GM10266 (cell line): ENCODE measurements at regions not wholly inside any gene's neighbourhood (a gene's known extent, or its start where the extent isn't known, plus 50 kb on each side); places are given as distances from the start of the nearest gene placed in this dataset.

Experiments used
- DNase-seq: peaks from one replicate; pipeline ENCODE4 v3.0.0; 2012; ENCODE audit errors: extremely low spot score
- TF ChIP-seq, protein P1 (sequence below): IDR thresholded peaks from 2 replicates; pipeline ENCODE4 v1.5.1; 2012; ENCODE audit warnings: mild to moderate bottlenecking, low read depth; ENCODE audit not compliant: control insufficient read depth, insufficient read depth; ENCODE audit errors: missing control alignments

- no peak for DNase-seq
- TF ChIP-seq, protein P1, sequence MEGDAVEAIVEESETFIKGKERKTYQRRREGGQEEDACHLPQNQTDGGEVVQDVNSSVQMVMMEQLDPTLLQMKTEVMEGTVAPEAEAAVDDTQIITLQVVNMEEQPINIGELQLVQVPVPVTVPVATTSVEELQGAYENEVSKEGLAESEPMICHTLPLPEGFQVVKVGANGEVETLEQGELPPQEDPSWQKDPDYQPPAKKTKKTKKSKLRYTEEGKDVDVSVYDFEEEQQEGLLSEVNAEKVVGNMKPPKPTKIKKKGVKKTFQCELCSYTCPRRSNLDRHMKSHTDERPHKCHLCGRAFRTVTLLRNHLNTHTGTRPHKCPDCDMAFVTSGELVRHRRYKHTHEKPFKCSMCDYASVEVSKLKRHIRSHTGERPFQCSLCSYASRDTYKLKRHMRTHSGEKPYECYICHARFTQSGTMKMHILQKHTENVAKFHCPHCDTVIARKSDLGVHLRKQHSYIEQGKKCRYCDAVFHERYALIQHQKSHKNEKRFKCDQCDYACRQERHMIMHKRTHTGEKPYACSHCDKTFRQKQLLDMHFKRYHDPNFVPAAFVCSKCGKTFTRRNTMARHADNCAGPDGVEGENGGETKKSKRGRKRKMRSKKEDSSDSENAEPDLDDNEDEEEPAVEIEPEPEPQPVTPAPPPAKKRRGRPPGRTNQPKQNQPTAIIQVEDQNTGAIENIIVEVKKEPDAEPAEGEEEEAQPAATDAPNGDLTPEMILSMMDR: no peak
Measured at GRCh38 chr21:38183961-38184360, 72.8 kb upstream of the KCNJ15 start.

DNA sequence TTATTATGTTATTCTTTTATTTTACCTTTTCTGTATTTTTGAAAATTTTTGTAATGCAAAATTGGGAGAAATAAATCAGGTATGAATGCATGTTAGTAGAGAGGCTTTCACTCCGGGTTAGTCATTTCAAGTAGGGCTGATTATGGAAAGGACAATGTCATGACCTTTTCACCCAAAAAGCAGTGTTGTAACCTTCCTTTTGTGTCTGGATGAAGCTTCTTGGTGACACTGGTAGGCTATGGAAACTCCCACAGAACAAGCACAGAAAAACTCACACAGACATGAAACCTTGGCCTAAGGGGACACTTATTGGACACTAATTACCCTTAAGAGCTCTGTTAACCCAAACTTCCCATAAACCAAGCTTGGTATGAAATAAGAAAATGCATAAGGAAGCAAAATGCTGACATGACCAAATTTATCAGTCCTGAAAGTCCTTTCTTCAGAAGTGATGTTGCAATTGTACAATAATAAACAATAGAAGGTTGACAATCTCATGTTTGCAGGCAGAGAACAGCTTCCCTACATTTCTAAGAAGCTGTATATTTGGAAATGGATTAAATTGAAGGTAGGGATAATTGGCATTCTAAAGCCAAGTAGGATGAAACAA is 70.0 kb upstream of the KCNJ15 start:
- DNase-seq: no peak
- TF ChIP-seq, protein P1: no peak

GRCh38 chr21:38188037-38188436 is 68.8 kb upstream of the KCNJ15 start:
- no peak for DNase-seq
- TF ChIP-seq, protein P1: no peak

DNA sequence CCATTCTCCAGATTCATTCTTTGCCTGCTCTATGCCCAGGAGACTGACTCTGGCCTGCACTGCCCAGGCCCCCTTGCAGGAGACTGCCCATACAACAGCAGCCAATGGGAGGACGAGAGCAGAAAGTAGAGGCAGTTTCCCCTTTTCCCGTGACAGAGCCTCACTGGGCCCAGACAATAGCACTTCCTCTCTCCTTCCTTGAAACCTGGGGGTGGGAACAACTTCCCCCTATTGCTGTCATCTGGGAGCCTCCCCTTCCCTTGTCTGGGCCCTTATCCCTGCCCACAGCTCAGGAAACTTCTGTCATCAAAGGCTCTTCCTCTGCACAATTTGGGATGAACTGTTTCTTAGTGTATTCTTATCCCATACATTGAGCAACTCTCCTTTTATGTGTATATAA is 60.8 kb upstream of the KCNJ15 start:
- no peak for DNase-seq
- TF ChIP-seq, protein P1: no peak

DNA sequence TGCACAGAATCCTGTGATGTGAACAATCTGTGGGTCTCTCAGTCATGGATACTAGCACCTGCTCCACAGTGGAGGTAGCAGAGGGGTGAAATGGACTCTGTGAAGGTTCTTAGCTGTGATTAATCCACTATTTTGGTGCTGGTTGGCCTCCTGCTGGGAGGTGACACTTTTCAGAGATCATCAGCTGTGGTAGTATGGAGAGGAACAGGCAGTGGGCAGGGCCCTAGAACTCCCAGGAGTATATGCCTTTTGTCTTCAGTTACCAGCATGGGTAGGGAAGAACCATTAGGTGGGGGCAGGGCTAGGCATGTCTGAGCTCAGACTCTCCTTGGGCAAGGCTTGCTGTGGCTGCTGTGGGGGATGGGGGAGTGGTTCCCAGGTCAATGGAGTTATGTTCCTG is 54.0 kb upstream of the KCNJ15 start:
- TF ChIP-seq, protein P1: no peak

DNA sequence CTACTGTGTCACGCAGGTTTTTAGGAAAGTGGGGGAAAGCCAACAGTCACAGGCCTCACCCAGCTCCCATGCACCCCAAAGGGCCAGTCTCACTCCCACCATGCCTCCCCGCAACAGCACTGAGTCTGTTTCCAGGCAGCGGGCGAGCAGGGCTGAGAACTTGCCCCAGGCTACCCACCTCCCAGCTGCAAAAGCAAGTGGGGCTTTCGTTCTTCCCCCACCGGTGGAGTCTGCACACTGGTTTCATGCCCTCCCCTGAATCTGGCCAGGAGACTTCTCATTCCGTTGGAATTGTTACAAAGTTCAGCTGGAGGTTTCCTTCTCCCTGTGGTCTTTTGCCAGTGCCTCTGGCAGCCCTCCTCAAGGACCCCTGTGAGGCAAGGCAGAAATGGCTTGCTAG is 53.6 kb upstream of the KCNJ15 start:
- TF ChIP-seq, protein P1: no peak
- no peak for DNase-seq

More for the DNA sequence above, 54.0 kb upstream of the KCNJ15 start:
- no peak for DNase-seq

DNA sequence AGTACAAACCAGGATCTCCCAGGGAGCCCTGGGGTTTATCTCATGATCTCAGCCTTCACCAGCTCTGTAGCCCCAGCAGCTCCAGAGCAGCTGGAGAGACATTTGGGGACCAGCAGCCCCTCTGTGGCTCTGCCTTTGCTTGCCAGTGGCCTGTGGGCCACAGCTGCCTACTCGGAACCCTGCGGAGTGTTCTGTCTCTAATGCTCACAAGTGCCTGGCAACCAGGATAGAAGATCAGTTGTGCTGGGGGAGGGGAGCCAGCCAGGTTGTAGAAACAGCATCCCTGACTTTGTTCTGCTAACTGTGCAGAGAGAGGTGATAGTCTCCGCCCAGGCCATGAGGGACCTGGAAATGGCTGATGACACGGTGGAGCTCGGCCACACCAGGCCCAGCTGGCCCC is 50.9 kb upstream of the KCNJ15 start:
- no peak for DNase-seq
- TF ChIP-seq, protein P1: no peak
